Neuronal stem cell (in vitro differentiated cells): ENCODE measurements at regions not wholly inside any gene's neighbourhood (a gene's known extent, or its start where the extent isn't known, plus 50 kb on each side); places are given as distances from the start of the nearest gene placed in this dataset.

Experiments used
- DNase-seq: peaks from one replicate; pipeline ENCODE4 v3.0.0-alpha.2; 2013; ENCODE audit warnings: low spot score
- H2AFZ ChIP-seq: one replicate; pipeline ENCODE4 v1.6.1; 2013; ENCODE audit warnings: mild to moderate bottlenecking, low read length, inconsistent platforms
- H2AK5ac ChIP-seq: 2 replicates; pipeline ENCODE4 v1.6.1; 2013; ENCODE audit warnings: low read depth, mild to moderate bottlenecking, inconsistent platforms, low read length, moderate library complexity, mixed read lengths
- H2BK120ac ChIP-seq: 2 replicates; pipeline ENCODE4 v1.6.1; 2013; ENCODE audit warnings: low read depth, mild to moderate bottlenecking, inconsistent platforms, low read length, moderate library complexity, mixed read lengths
- H2BK12ac ChIP-seq: one replicate; pipeline ENCODE4 v1.6.1; 2013; ENCODE audit warnings: low read length, inconsistent platforms
- H2BK15ac ChIP-seq: 2 replicates; pipeline ENCODE4 v1.6.1; 2013; ENCODE audit warnings: mild to moderate bottlenecking, low read length, inconsistent platforms, mixed read lengths
- H2BK5ac ChIP-seq: one replicate; pipeline ENCODE4 v1.6.1; 2013; ENCODE audit warnings: inconsistent platforms, mild to moderate bottlenecking, low read length, moderate library complexity
- H3K14ac ChIP-seq: one replicate; pipeline ENCODE4 v1.6.1; 2013; ENCODE audit warnings: low read length, inconsistent platforms
- H3K18ac ChIP-seq: 2 replicates; pipeline ENCODE4 v1.6.1; 2013; ENCODE audit warnings: low read length, inconsistent platforms
- H3K23ac ChIP-seq: 2 replicates; pipeline ENCODE4 v1.6.1; 2013; ENCODE audit warnings: low read depth, mild to moderate bottlenecking, mixed read lengths, low read length, inconsistent platforms; ENCODE audit not compliant: poor library complexity
- H3K27ac ChIP-seq: replicated peaks from 3 replicates; pipeline ENCODE4 v1.5.1; 2013; ENCODE audit warnings: low read length, inconsistent platforms
- H3K27me3 ChIP-seq, 3 experiments: 2 replicates each; pipeline ENCODE4 v1.6.1; 2013; ENCODE audit warnings: low read length in 3 of 3, mild to moderate bottlenecking in 2 of 3, inconsistent platforms in 1 of 3, low read depth in 1 of 3, mixed read lengths in 1 of 3, moderate library complexity in 1 of 3; ENCODE audit not compliant: control insufficient read depth in 3 of 3, insufficient read depth in 3 of 3
- H3K36me3 ChIP-seq, 2 donors: replicated peaks in 1 of 2; 2 replicates each; pipeline ENCODE4 v1.6.1; 2013; ENCODE audit warnings: low read length in 2 of 2; ENCODE audit not compliant: control insufficient read depth in 2 of 2, insufficient read depth in 2 of 2
- H3K4ac ChIP-seq: 2 replicates; pipeline ENCODE4 v1.6.1; 2013; ENCODE audit warnings: inconsistent platforms, mild to moderate bottlenecking, low read length, moderate library complexity
- H3K4me1 ChIP-seq, 2 donors: 1 replicate in 1 of 2; 2 replicates in 1 of 2; pipeline ENCODE4 v1.6.1; 2013; ENCODE audit warnings: low read length in 2 of 2, low read depth in 1 of 2; ENCODE audit not compliant: control insufficient read depth in 2 of 2, insufficient read depth in 1 of 2
- H3K4me2 ChIP-seq: one replicate; pipeline ENCODE4 v1.6.1; 2013; ENCODE audit warnings: mild to moderate bottlenecking, low read length, inconsistent platforms; ENCODE audit not compliant: insufficient read depth, poor library complexity, severe bottlenecking
- H3K4me3 ChIP-seq, 2 donors: 2 replicates each; pipeline ENCODE4 v1.5.1; 2013; ENCODE audit warnings: low read length in 2 of 2, mild to moderate bottlenecking in 2 of 2, inconsistent platforms in 1 of 2, moderate library complexity in 1 of 2
- H3K79me1 ChIP-seq: one replicate; pipeline ENCODE4 v1.6.1; 2013; ENCODE audit warnings: low read depth, mild to moderate bottlenecking, inconsistent platforms, low read length, moderate library complexity
- H3K9ac ChIP-seq: one replicate; pipeline ENCODE4 v1.6.1; 2013; ENCODE audit warnings: mild to moderate bottlenecking, low read depth, low read length, inconsistent platforms; ENCODE audit not compliant: poor library complexity
- H3K9me3 ChIP-seq, 2 donors: replicated peaks in 1 of 2; 2 replicates each; pipeline versions ENCODE3 to v1.6.1; 2013; ENCODE audit warnings: low read length in 2 of 2, mild to moderate bottlenecking in 2 of 2, inconsistent platforms in 1 of 2, low read depth in 1 of 2, mixed read lengths in 1 of 2, moderate library complexity in 1 of 2; ENCODE audit not compliant: control insufficient read depth in 2 of 2, insufficient read depth in 1 of 2
- H4K8ac ChIP-seq: one replicate; pipeline ENCODE4 v1.6.1; 2013; ENCODE audit warnings: low read depth, mild to moderate bottlenecking, inconsistent platforms, low read length, moderate library complexity
- H4K91ac ChIP-seq: one replicate; pipeline ENCODE4 v1.6.1; 2013; ENCODE audit warnings: low read length, low read depth, mild to moderate bottlenecking, inconsistent platforms; ENCODE audit not compliant: poor library complexity
- WGBS, 2 donors: extraction: QIAGEN DNeasy Blood & Tissue Kit; methylation state at CpG; one replicate each; pipeline ENCODE4 v1.1.7; 2013; ENCODE audit warnings: missing lambda C conversion rate in 2 of 2, mixed read lengths in 1 of 2; ENCODE audit not compliant: insufficient read length in 2 of 2, insufficient replicate concordance in 1 of 2; ENCODE audit errors: extremely low coverage in 2 of 2; 5-methylcytosine and 5-hydroxymethylcytosine counted together

DNA sequence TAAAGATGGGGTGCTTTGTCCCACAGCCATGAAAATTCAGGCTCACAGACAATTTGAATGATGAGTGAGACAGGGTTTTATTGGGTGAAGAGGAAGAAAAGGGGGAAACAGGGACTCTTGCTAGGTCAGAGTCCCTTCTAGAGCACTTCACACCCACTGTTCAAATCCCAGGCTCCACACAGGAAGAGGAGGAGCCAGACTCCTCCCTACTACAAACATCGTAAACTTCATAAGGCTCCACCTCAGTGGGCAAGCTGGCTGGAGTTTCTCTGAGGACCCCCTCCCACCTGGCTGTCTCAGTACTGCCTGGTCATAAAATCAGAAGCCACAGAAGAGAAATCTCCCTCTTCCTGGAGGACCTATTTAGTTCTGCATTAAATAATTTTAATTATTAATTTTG, 80.3 kb upstream of the KCNMB2 start:
- no peak overlapping the region for H2AFZ ChIP-seq
- H4K8ac ChIP-seq: no peak overlapping the region
- no peak overlapping the region for H3K4me2 ChIP-seq
- no peak overlapping the region for H3K4ac ChIP-seq
- DNase-seq: no peak
- peaks cover 0 to 3% of the 10 kb centered on the region in 2 donors for H3K4me1 ChIP-seq
- H3K23ac ChIP-seq: no peak overlapping the region
- WGBS, 2 donors: no CpG with 5 or more reads among the region's 1 CpG
- no peak overlapping the region for H2BK15ac ChIP-seq
- H3K9ac ChIP-seq: no peak overlapping the region
- no peak overlapping the region for H2BK120ac ChIP-seq
- H3K18ac ChIP-seq: no peak overlapping the region
- H3K9me3 ChIP-seq: no peaks in the 10 kb centered on the region
- peaks cover 0 to 3% (median 0%) of the 10 kb centered on the region in 3 experiments for H3K27me3 ChIP-seq
- no peak overlapping the region for H4K91ac ChIP-seq
- H3K79me1 ChIP-seq: no peaks in the 10 kb centered on the region
- no peak overlapping the region for H2BK12ac ChIP-seq
- no peak overlapping the region for H3K14ac ChIP-seq
- no peak overlapping the region for H2AK5ac ChIP-seq
- H3K4me3 ChIP-seq: no peak overlapping the region
- H2BK5ac ChIP-seq: no peak overlapping the region
- H3K27ac ChIP-seq: no peak overlapping the region
- no peaks in the 10 kb centered on the region for H3K36me3 ChIP-seq

DNA sequence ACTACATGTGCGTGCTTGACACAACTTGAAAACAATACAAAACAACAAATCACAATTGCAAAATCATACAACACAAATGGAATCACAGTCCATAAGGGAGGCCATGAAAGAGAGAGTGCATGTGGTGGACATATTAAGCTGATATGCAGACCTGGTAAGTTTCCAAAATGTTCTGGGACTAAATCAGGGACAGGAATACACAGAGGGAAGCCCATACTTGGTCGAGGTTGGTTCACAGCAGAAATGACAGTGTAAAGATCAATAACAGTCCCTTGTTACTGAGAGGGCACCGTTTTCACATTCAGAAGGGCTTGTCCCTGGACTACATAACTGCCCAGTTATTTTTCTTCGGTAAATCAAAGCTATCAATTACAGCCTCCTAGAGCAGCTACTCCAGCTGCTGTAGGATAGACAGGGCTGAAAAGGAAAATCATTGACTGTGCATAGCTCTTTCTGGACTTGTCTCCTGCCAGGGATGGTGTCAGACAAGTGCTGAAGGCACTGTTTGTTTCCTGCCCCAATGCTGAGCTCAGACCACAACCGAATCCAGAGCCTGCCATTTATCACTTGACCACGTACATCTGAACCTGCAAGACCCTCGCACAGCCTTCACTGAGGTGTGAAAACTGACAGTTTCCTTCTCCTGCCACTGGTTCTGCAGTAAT, 79.5 kb upstream of the KCNMB2 start:
- no peak overlapping the region for H2AFZ ChIP-seq
- WGBS, 2 donors: no CpG with 5 or more reads among the region's 7 CpGs
- H3K9ac ChIP-seq: no peak overlapping the region
- no peak for DNase-seq
- no peak overlapping the region for H3K23ac ChIP-seq
- H3K79me1 ChIP-seq: no peaks in the 10 kb centered on the region
- H3K4me2 ChIP-seq: no peak overlapping the region
- H3K9me3 ChIP-seq: no peaks in the 10 kb centered on the region
- no peak overlapping the region for H3K4ac ChIP-seq
- peaks cover 0 to 3% (median 0%) of the 10 kb centered on the region in 3 experiments for H3K27me3 ChIP-seq
- no peak overlapping the region for H2BK15ac ChIP-seq
- no peak overlapping the region for H2BK5ac ChIP-seq
- H3K14ac ChIP-seq: no peak overlapping the region
- H4K8ac ChIP-seq: no peak overlapping the region
- H3K27ac ChIP-seq: no peak overlapping the region
- no peaks in the 10 kb centered on the region for H3K36me3 ChIP-seq
- H3K4me1 ChIP-seq: peaks cover 0 to 3% of the 10 kb centered on the region in 2 donors
- no peak overlapping the region for H2AK5ac ChIP-seq
- H4K91ac ChIP-seq: no peak overlapping the region
- H3K4me3 ChIP-seq: no peak overlapping the region
- no peak overlapping the region for H3K18ac ChIP-seq
- no peak overlapping the region for H2BK12ac ChIP-seq
- no peak overlapping the region for H2BK120ac ChIP-seq

DNA sequence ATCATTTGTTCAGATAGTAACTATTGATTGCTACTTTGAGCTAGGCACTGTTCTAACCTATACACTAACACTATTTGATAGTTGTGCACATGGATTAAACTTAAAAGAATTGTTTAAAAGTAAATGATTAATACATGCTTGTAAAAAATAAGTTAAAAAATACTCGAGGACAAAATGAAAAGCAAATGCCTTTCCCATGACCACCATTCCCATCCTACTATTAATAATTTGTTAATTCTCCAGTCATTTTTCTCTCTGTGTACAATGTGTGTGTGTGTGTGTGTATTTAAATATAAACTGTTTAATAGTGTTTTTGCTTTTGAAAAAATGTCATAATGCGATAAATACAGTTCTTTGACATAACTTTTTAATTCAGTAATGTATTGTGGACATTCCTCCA, 78.7 kb upstream of the KCNMB2 start:
- Histone ChIP-seq H3K27ac (no peak overlapping the region), H3K23ac (no peak overlapping the region), H4K8ac (no peak overlapping the region), H2BK120ac (no peak overlapping the region), H2BK12ac (no peak overlapping the region), H3K27me3 (peaks cover 0 to 3% (median 0%) of the 10 kb centered on the region in 3 experiments), H3K79me1 (no peaks in the 10 kb centered on the region), H3K4me1 (peaks cover 0 to 3% of the 10 kb centered on the region in 2 donors), H2AFZ (no peak overlapping the region), H3K4ac (no peak overlapping the region), H3K36me3 (no peaks in the 10 kb centered on the region), H2BK5ac (no peak overlapping the region), H3K14ac (no peak overlapping the region), H2BK15ac (no peak overlapping the region), H3K18ac (no peak overlapping the region), H4K91ac (no peak overlapping the region), H3K9ac (no peak overlapping the region), H3K4me2 (no peak overlapping the region), H3K9me3 (no peaks in the 10 kb centered on the region), H3K4me3 (no peak overlapping the region), H2AK5ac (no peak overlapping the region)
- no CpG with 5 or more reads among the region's 2 CpGs for WGBS, 2 donors
- no peak for DNase-seq

DNA sequence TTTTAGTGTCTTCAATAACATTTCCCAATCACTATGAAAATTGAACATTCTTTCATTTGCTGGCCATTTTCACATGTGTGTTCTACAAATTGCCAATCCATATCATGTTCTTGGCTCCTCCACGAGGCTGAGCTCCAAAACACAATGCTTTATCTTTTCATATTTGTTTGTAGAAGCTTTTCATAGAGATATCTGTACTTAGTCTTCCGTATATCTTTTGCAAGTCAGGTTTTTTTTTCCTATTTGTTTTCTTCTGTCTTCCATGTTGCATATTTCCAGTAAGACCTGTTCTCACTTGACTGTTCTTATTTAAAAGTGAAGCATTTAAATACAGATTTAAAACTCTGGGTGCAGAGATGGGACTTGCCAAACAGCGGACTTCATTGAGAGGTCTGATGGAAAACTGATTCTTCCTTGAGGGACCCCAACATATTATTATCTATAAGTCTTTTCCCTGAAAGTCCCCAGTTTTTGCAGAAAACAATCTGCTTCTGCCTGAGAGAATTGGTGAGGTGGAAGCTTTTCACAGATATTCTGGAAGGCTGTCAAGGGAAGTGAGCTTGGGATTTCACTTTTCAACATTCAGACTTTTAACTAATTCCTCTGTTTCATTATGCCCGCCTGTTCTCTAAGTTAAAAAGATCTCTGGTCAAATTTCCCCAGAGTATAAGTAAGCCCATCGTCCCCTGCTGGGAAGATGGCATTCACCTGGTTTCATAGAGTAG, 77.8 kb upstream of the KCNMB2 start:
- DNase-seq: no peak
- no peak overlapping the region for H2BK12ac ChIP-seq
- no peak overlapping the region for H3K4me2 ChIP-seq
- no peak overlapping the region for H2BK120ac ChIP-seq
- H3K27me3 ChIP-seq: peaks cover 0 to 3% (median 0%) of the 10 kb centered on the region in 3 experiments
- H3K4me1 ChIP-seq: peaks cover 0 to 3% of the 10 kb centered on the region in 2 donors
- no peak overlapping the region for H4K8ac ChIP-seq
- no peak overlapping the region for H3K18ac ChIP-seq
- H2AK5ac ChIP-seq: no peak overlapping the region
- no peak overlapping the region for H3K4me3 ChIP-seq
- H3K14ac ChIP-seq: no peak overlapping the region
- no peaks in the 10 kb centered on the region for H3K9me3 ChIP-seq
- H3K79me1 ChIP-seq: no peaks in the 10 kb centered on the region
- no peak overlapping the region for H2BK15ac ChIP-seq
- H4K91ac ChIP-seq: no peak overlapping the region
- H3K4ac ChIP-seq: no peak overlapping the region
- no peak overlapping the region for H2BK5ac ChIP-seq
- no peaks in the 10 kb centered on the region for H3K36me3 ChIP-seq
- no peak overlapping the region for H3K23ac ChIP-seq
- H3K27ac ChIP-seq: no peak overlapping the region
- no CpG with 5 or more reads among the region's 5 CpGs for WGBS, 2 donors
- H2AFZ ChIP-seq: no peak overlapping the region
- H3K9ac ChIP-seq: no peak overlapping the region
